LNCaP clone FGC (cell line): ENCODE measurements at regions not wholly inside any gene's neighbourhood (a gene's known extent, or its start where the extent isn't known, plus 50 kb on each side); places are given as distances from the start of the nearest gene placed in this dataset.

ENCODE experiments used
- DNase-seq: peaks from one replicate; pipeline ENCODE4 v3.0.0-alpha.2; 2011; ENCODE audit warnings: low read depth
- H3K4me3 ChIP-seq: 2 replicates; pipeline ENCODE4 v1.5.1; 2011; ENCODE audit warnings: mild to moderate bottlenecking, low read depth, low read length, control low read depth
- CTCF ChIP-seq: IDR thresholded peaks from 2 replicates; pipeline ENCODE4 v1.5.1; 2012; ENCODE audit warnings: mild to moderate bottlenecking; ENCODE audit not compliant: control insufficient read depth, insufficient read depth; ENCODE audit errors: extremely low read depth

- no peak overlapping the region for H3K4me3 ChIP-seq
- no peak for DNase-seq
- TF ChIP-seq CTCF, result no peak
Observed at GRCh38 chr20:56711018-56711417, 81.9 kb downstream of the TFAP2C start.

GRCh38 chr20:56715309-56715708, 86.2 kb downstream of the TFAP2C start:
- H3K4me3 ChIP-seq, result no peak overlapping the region
- DNase-seq, result no peak
- no peak for TF ChIP-seq CTCF

- no peak for DNase-seq
- no peak for TF ChIP-seq CTCF
- no peak overlapping the region for H3K4me3 ChIP-seq
Observed at GRCh38 chr20:56715902-56716519, 86.9 kb downstream of the TFAP2C start.

GRCh38 chr20:56716806-56717205, 87.7 kb downstream of the TFAP2C start:
- no peak for DNase-seq
- TF ChIP-seq CTCF, result no peak

GRCh38 chr20:56718816-56719215, 89.7 kb downstream of the TFAP2C start:
- DNase-seq, result no peak
- TF ChIP-seq CTCF, result no peak
- H3K4me3 ChIP-seq, result no peak overlapping the region

More at GRCh38 chr20:56716806-56717205, 87.7 kb downstream of the TFAP2C start:
- no peak overlapping the region for H3K4me3 ChIP-seq

GRCh38 chr20:56720620-56721213, 91.6 kb downstream of the TFAP2C start:
- no peak for TF ChIP-seq CTCF
- no peak overlapping the region for H3K4me3 ChIP-seq
- no peak for DNase-seq

- H3K4me3 ChIP-seq, result no peak overlapping the region
- DNase-seq, result no peak
- no peak for TF ChIP-seq CTCF
Observed at GRCh38 chr20:56722042-56722441, 92.9 kb downstream of the TFAP2C start.
